NCI-H2107 (cell line): ENCODE measurements at regions not wholly inside any gene's neighbourhood (a gene's known extent, or its start where the extent isn't known, plus 50 kb on each side); places are given as distances from the start of the nearest gene placed in this dataset.

Experiments
- DNase-seq: peaks from one replicate; lab custom pipeline; 2025; lab: John Stamatoyannopoulos, UW

DNA sequence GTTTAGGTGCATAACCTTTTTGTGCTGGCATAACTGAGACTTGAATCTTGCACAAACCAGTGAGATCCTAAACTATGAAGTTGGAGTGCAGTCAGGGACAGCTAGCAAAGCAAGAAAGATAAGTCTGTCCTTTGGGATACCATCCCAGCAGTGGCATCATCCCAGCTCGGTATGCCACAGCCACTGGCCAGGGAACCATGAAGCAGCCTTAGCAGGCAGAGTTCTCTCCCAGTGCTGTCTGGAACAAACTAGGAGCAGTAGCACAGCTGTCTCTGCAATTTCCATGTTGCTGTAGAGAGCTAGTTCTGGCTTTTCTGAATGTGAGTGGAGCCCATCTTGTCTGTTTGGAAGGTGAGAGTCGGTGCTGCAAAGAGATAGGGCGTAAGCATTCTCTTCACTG lies 130.3 kb downstream of the DTWD1 start:
- no peak for DNase-seq

DNA sequence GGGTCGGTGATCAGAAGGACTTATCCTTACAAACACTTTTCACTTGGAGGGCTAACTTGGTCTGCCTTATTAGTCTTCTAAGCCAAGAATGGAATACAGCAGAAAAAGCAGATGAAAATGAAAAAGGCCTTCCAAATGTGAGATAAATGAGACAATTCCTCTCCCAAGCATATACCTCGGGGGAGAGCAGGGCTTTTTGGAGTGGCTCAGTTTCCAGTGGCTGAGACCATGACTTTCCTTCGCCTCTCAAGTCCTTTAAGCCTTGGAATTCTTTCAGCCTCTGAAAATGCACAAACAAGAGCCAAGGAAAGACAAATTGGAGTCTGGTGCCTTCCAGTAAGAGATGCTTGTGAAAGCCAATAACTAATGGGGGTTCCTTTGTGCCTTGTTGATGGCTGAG lies 130.9 kb downstream of the DTWD1 start:
- DNase-seq: no peak

DNA sequence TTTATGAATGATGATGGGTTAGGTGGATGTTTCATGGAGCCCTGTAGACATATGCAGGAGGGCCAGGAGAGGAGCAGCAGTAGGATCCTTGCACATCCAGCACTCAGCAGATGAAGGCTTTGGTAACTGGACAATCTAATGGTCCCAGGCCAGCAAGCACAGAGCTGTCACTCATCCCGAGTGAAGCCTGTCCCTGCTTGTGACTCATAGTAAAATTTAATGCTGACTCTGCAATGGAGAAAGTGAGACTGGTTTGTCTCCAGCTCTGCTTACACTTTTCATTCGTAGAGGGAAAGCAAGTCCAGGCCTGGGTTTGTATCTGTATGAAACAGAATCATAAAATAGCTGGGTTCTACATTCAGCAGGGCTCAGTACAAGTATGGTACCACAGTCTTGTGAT lies 131.7 kb downstream of the DTWD1 start:
- no peak for DNase-seq

DNA sequence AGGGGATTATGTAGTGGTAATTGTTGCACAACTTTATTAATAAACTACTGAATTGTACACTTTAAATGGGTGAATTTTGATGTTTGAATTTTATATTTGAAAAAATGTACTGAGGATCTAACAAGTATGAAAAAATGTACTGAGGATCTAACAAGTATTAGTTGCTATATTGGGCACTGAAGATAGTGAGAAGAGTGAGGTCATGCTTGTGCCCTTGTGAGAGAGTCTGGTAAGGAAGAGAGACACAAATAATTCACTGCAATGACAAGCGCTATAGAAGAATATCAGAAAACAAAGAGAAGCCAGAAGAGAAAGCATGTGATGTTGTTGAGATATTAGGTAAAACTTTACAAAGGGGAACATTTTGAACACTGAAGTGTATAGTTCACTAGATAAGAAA lies 137.6 kb downstream of the DTWD1 start:
- no peak for DNase-seq

DNA sequence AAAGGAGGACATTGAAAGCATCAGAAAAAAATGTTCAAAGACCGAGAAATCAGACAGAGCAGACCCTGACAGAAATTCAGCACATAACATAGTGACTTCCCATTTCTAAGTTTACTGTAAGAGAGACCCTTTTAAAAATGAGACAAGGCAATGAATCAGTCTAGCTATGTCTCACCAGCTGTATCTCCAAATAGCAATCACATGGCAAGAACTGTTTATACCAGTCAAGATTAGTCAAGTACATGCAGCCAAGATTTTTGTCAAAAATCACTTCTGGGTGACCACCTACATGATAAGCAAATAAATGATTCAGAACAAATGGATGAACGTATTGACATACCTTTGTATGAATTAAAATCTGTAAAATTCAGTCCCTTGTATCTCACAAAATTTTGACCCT lies 138.0 kb downstream of the DTWD1 start:
- no peak for DNase-seq

DNA sequence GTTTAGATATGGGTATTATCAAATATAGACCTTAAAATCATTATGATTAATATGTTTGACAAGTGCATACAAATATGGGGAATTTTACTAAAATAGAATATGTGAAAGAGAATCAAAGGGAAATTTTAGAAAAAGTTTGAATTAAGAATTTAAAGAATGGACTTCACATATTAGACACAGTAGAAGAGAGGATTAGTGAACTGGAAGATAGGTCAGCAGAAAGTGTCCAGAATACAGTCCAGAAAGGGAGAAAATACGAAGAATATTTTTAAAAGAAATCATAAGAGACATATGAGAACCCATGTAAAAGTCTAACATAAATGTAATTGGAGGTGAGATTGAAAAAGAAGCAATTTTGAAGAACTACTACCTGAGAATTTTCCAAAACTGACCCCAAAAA lies 139.9 kb downstream of the DTWD1 start:
- DNase-seq: no peak

DNA sequence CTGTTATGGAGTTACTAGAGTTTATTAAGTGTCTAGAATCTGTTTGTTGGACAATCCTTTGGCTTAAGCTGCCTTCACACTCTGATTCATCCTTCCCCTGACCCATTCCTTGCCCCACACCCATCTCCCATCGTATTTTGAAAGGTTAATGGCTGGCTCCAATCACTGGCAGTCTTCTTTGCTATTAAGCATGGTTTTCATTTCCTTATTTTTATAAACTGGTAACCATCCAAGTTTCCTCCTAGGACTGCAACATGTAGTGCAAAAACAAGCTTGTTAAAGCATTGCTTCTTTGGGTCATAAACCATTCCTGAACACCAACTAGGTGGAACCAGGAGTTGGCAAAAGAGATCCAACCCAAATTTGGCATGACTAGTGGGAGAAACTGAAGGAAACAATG lies 148.4 kb downstream of the DTWD1 start:
- no peak for DNase-seq

DNA sequence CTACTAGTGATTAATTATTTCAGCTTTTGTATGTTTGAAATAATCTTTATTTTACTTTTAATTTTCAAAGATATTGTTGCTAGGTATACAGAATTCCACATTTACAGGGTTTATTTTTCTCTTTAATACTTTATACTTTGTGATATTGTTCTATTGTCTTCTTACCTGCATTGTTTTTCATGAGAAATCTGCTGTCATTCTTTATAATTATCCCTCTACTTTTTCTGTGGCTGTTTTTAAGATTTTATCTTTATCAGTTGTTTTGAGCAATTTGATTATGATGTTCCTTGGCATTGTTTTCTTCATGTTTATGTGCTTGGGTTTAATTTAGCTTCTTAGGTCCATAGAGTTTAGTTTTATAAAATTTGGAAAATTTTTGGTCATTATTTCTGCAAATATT lies 168.6 kb downstream of the DTWD1 start:
- no peak for DNase-seq

DNA sequence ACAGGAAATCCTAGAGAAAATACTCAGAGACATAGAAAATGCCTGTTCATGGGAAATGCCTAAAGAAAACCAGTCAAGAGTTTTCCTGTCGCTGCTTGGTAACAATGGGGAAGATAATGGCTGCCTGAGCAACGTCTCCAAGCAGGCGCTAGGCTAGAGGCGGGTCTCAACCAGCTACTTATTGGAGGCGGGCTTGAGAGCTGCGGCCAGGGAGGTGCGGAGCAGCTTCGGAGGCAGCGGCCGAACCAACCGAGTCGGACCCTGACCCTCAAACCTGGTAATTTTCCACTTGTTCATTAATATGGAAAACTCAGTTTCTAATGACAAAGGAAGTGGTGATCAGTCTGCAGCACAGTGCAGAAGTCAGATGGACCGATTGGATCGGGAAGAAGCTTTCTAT lies 173.1 kb downstream of the DTWD1 start:
- no peak for DNase-seq

DNA sequence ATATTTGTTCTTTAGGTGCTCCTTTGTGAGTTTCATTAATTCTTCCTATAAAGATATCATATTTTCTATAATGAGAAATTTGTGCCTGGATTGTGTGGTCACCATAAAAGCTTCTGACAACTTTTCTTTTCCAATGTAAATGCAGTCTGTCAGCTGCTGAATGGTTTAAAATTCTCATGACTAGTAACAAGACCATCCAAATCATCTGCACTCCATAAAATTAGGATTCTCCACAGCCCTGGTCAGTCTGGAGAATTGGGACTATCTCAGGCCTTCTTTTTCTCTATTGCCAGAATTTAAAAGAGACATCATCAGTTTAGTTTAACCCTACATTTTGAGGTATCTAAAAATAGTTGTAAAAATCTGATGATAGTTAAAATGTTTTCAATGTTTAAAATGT lies 180.9 kb downstream of the DTWD1 start:
- DNase-seq: no peak
